Stomach (tissue), 4 donors: ENCODE measurements at regions not wholly inside any gene's neighbourhood (a gene's known extent, or its start where the extent isn't known, plus 50 kb on each side); places are given as distances from the start of the nearest gene placed in this dataset.

Experiments used
- CTCF ChIP-seq, 7 experiments: fragments of 450-650 bp in 4 of 7; fragments of 200-600 bp in 3 of 7; sonication (generic) in 3 of 7; IDR thresholded peaks; one replicate each; pipeline ENCODE4 v1.5.1; 2016 to 2019; ENCODE audit warnings: antibody characterized with exemption in 7 of 7, control low read depth in 2 of 7, mild to moderate bottlenecking in 1 of 7
- EP300 ChIP-seq: sonication (generic); formaldehyde crosslinking; IDR thresholded peaks from one replicate; pipeline ENCODE4 v1.6.1; 2017; ENCODE audit warnings: antibody characterized with exemption
- POLR2A ChIP-seq, 4 donors: fragments of 450-650 bp; IDR thresholded peaks; one replicate each; pipeline ENCODE4 v1.6.1; 2016; ENCODE audit warnings: antibody characterized with exemption in 4 of 4, control low read depth in 2 of 4, mild to moderate bottlenecking in 1 of 4, moderate library complexity in 1 of 4
- POLR2AphosphoS5 ChIP-seq, 3 donors: sonication (generic); formaldehyde crosslinking; IDR thresholded peaks; one replicate each; pipeline ENCODE4 v1.6.1; 2016; ENCODE audit warnings: antibody characterized with exemption in 3 of 3

DNA sequence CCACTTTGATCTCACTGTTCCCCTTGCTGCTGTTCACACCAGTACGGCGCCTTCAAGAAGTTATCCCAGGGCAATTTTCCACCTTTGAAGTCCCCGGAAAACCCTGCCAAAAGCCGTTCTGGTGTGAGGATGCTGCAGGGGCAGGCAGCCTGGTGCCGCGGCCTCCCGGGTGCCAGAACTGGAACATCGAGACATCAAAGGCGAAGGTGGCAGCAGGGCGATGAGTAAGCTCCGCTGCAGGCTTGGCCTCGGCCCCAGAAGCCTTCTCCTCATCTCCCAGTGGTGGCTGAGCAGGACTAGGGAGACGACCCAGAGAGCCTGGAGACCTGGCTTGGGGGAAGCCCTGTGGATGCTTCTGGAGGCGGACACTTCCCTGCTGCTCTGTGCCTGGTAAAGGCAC is 115.3 kb upstream of the MSX2 start:
- TF ChIP-seq POLR2AphosphoS5 (IDR thresholded peaks at IDR 0.05) (no peak), POLR2A (IDR thresholded peaks at IDR 0.05) (no peak), CTCF (IDR thresholded peaks at IDR 0.05) (no peak), EP300 (no peak)
